ENCODE measurements at regions not wholly inside any gene's neighbourhood (a gene's known extent, or its start where the extent isn't known, plus 50 kb on each side); places are given as distances from the start of the nearest gene placed in this dataset.

DNA sequence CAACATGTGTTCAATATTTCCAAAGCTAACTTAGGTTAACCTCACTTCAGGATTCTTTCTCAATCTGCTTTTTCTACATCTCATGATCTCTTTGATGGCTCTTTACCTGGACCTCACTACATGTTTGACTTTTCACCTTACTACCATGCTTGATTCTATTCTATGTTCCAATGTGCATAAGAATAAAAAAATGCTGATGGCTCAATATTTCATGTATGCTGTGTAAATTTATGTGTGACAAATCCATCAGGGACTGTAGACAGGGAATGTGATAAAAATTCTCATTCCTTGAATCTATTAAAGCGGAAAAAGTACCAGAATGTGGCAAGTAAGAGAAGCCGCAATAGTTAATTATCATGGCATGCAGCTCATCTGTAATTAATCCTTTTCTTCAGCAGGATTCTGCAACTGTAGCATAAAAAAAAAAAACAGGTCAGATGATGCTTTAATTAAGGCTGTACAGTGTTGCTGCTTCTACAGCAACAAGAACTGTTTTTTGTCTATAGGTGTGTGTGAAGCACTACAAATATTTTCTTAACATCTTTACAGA is 276.9 kb upstream of the PRKD1 start:
- TF ChIP-seq, protein P1, sequence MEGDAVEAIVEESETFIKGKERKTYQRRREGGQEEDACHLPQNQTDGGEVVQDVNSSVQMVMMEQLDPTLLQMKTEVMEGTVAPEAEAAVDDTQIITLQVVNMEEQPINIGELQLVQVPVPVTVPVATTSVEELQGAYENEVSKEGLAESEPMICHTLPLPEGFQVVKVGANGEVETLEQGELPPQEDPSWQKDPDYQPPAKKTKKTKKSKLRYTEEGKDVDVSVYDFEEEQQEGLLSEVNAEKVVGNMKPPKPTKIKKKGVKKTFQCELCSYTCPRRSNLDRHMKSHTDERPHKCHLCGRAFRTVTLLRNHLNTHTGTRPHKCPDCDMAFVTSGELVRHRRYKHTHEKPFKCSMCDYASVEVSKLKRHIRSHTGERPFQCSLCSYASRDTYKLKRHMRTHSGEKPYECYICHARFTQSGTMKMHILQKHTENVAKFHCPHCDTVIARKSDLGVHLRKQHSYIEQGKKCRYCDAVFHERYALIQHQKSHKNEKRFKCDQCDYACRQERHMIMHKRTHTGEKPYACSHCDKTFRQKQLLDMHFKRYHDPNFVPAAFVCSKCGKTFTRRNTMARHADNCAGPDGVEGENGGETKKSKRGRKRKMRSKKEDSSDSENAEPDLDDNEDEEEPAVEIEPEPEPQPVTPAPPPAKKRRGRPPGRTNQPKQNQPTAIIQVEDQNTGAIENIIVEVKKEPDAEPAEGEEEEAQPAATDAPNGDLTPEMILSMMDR (IDR thresholded peaks at IDR 0.05): no peak
- TF ChIP-seq EZH2 (IDR thresholded peaks at IDR 0.05): no peak

Data from neural progenitor cell (in vitro differentiated cells).